Thyroid gland (tissue), 4 donors: ENCODE measurements at regions not wholly inside any gene's neighbourhood (a gene's known extent, or its start where the extent isn't known, plus 50 kb on each side); places are given as distances from the start of the nearest gene placed in this dataset.

ENCODE experiments used
- DNase-seq, 2 donors: peaks; one replicate each; pipeline ENCODE4 v3.0.0-alpha.2; 2019
- H3K27ac ChIP-seq, 3 donors: fragments of 200-600 bp; sonication (generic); 1 replicate in 2 of 3; 2 replicates in 1 of 3; pipeline ENCODE4 v1.5.1; 2016 to 2019; ENCODE audit warnings: mild to moderate bottlenecking in 1 of 3, moderate library complexity in 1 of 3
- H3K27me3 ChIP-seq: fragments of 200-600 bp; sonication (generic); one replicate; pipeline ENCODE4 v1.5.1; 2019
- H3K36me3 ChIP-seq, 2 donors: fragments of 200-600 bp; sonication (generic); one replicate each; pipeline ENCODE4 v1.5.1; 2016 to 2019
- H3K4me1 ChIP-seq, 2 donors: fragments of 200-600 bp; sonication (generic); one replicate each; pipeline ENCODE4 v1.5.1; 2017 to 2019
- H3K4me3 ChIP-seq, 3 donors: fragments of 200-600 bp; sonication (generic); replicated peaks in 1 of 3; 1 replicate in 2 of 3; 2 replicates in 1 of 3; pipeline ENCODE4 v1.5.1; 2016; ENCODE audit warnings: mild to moderate bottlenecking in 1 of 3
- H3K9me3 ChIP-seq: fragments of 200-600 bp; sonication (generic); one replicate; pipeline ENCODE4 v1.5.1; 2017
- CTCF ChIP-seq, 6 experiments: fragments of 200-600 bp in 3 of 6; fragments of 450-650 bp in 3 of 6; sonication (generic) in 3 of 6; IDR thresholded peaks; one replicate each; pipeline ENCODE4 v1.5.1; 2016 to 2019; ENCODE audit warnings: antibody characterized with exemption in 6 of 6, mild to moderate bottlenecking in 2 of 6, inconsistent platforms in 1 of 6, moderate library complexity in 1 of 6
- POLR2A ChIP-seq, 2 donors: fragments of 450-650 bp; IDR thresholded peaks; one replicate each; pipeline ENCODE4 v1.6.1; 2017; ENCODE audit warnings: antibody characterized with exemption in 2 of 2, mild to moderate bottlenecking in 2 of 2, moderate library complexity in 1 of 2
- WGBS, 2 donors: methylation state at CpG; one replicate each; pipeline ENCODE4 v1.1.5; 2017; 5-methylcytosine and 5-hydroxymethylcytosine counted together
- intact Hi-C: fragments of 100-400 bp; cut with DNase I; formaldehyde crosslinking; loops from one replicate; pipeline ENCODE4 v1.15.1; 2023

GRCh38 chr7:32147546-32148268 is 77.5 kb upstream of the PDE1C start:
- WGBS, 2 donors = 73 to 87% methylated on average over 1 of the region's 1 CpG
- DNase-seq = no peak

GRCh38 chr7:32145911-32146310 is 75.7 kb upstream of the PDE1C start:
- Histone ChIP-seq H3K36me3 (no peaks in the 10 kb centered on the region), H3K4me3 (no peak overlapping the region), H3K27ac (no peak overlapping the region), H3K4me1 (no peaks in the 10 kb centered on the region), H3K27me3 (no peaks in the 10 kb centered on the region), H3K9me3 (no peaks in the 10 kb centered on the region)
- intact Hi-C loops = no loop called here
- DNase-seq = no peak
- TF ChIP-seq POLR2A (IDR thresholded peaks at IDR 0.05) (no peak), CTCF (IDR thresholded peaks at IDR 0.05) (no peak)
- 84 to 90% methylated on average over 2 of the region's 2 CpGs for WGBS, 2 donors

More at GRCh38 chr7:32147546-32148268, 77.5 kb upstream of the PDE1C start:
- Histone ChIP-seq H3K4me1 (no peaks in the 10 kb centered on the region), H3K9me3 (no peaks in the 10 kb centered on the region), H3K4me3 (no peak overlapping the region), H3K36me3 (no peaks in the 10 kb centered on the region), H3K27ac (no peak overlapping the region), H3K27me3 (no peaks in the 10 kb centered on the region)
- intact Hi-C loops = no loop called here
- TF ChIP-seq CTCF (IDR thresholded peaks at IDR 0.05) = no peak
- no peak for TF ChIP-seq POLR2A (IDR thresholded peaks at IDR 0.05)

GRCh38 chr7:32144676-32145075 is 74.5 kb upstream of the PDE1C start:
- Histone ChIP-seq H3K9me3 (no peaks in the 10 kb centered on the region), H3K36me3 (no peaks in the 10 kb centered on the region), H3K4me1 (no peaks in the 10 kb centered on the region), H3K27me3 (no peaks in the 10 kb centered on the region), H3K27ac (no peak overlapping the region), H3K4me3 (no peak overlapping the region)
- WGBS, 2 donors = 89 to 90% methylated on average over 4 of the region's 4 CpGs
- no peak for DNase-seq
- TF ChIP-seq POLR2A (IDR thresholded peaks at IDR 0.05) (no peak), CTCF (IDR thresholded peaks at IDR 0.05) (no peak)
- intact Hi-C loops = no loop called here

- DNase-seq = no peak
- H3K9me3 ChIP-seq = no peaks in the 10 kb centered on the region
- WGBS, 2 donors = 77% methylated on average over 6 of the region's 6 CpGs
Measured at GRCh38 chr7:32143301-32143700, 73.1 kb upstream of the PDE1C start.

More at GRCh38 chr7:32143301-32143700, 73.1 kb upstream of the PDE1C start:
- H3K4me3 ChIP-seq = no peak overlapping the region
- H3K36me3 ChIP-seq = no peaks in the 10 kb centered on the region
- no peaks in the 10 kb centered on the region for H3K4me1 ChIP-seq
- no peak overlapping the region for H3K27ac ChIP-seq
- intact Hi-C loops = no loop called here
- TF ChIP-seq CTCF (IDR thresholded peaks at IDR 0.05) (no peak), POLR2A (IDR thresholded peaks at IDR 0.05) (no peak)
- H3K27me3 ChIP-seq = no peaks in the 10 kb centered on the region
